ENCODE measurements at regions not wholly inside any gene's neighbourhood (a gene's known extent, or its start where the extent isn't known, plus 50 kb on each side); places are given as distances from the start of the nearest gene placed in this dataset.

DNA sequence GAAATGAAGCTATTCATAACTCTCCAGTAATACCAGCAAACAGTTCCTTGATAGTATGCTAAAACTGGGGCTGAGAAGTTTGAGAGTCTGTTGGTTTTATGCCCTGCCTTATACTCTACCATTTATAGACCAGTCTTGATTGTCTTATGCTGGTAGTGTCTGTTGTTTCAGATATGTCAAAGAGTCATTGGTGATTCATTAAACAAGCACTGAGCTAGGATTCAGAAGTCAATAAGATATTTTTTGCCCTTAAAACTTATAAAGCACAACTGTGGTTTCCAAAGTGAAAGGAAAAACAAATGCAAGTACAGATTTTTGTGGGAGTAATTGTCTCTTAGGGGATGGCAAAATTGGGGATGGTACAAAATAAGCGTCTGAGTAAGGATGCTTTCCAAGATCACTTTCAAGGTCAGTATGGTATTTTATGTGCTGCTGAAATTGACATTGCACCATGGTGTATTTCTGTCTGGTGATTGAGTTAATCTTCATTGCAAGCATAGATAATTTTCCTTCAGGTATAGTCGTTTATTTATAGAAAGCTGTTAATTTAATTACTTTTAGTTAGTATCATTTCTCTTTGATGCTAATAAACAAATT, 289.5 kb upstream of the E2F7 start:
- TF ChIP-seq, protein P1, sequence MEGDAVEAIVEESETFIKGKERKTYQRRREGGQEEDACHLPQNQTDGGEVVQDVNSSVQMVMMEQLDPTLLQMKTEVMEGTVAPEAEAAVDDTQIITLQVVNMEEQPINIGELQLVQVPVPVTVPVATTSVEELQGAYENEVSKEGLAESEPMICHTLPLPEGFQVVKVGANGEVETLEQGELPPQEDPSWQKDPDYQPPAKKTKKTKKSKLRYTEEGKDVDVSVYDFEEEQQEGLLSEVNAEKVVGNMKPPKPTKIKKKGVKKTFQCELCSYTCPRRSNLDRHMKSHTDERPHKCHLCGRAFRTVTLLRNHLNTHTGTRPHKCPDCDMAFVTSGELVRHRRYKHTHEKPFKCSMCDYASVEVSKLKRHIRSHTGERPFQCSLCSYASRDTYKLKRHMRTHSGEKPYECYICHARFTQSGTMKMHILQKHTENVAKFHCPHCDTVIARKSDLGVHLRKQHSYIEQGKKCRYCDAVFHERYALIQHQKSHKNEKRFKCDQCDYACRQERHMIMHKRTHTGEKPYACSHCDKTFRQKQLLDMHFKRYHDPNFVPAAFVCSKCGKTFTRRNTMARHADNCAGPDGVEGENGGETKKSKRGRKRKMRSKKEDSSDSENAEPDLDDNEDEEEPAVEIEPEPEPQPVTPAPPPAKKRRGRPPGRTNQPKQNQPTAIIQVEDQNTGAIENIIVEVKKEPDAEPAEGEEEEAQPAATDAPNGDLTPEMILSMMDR (tag by site-specific recombination; IDR thresholded peaks at IDR 0.05) = no peak
- TF ChIP-seq ATF2 (tag by site-specific recombination; IDR thresholded peaks at IDR 0.05; ENCODE audit: low read depth) (no peak), ZNF175 (tag by site-specific recombination; IDR thresholded peaks at IDR 0.05) (no peak), ZNF10 (tag by site-specific recombination; IDR thresholded peaks at IDR 0.05) (no peak), YY1 (tag by site-specific recombination; IDR thresholded peaks at IDR 0.05) (no peak), GLI4 (tag by site-specific recombination; IDR thresholded peaks at IDR 0.05) (no peak), PRDM10 (tag by site-specific recombination; IDR thresholded peaks at IDR 0.05) (no peak), ZNF211 (tag by site-specific recombination; IDR thresholded peaks at IDR 0.05; ENCODE audit: low read depth) (no peak), KLF9 (tag by site-specific recombination; IDR thresholded peaks at IDR 0.05; ENCODE audit: low read depth) (no peak), ZFP41 (tag by site-specific recombination; IDR thresholded peaks at IDR 0.05; ENCODE audit: borderline replicate concordance) (no peak)
- TF ChIP-seq, protein P2, sequence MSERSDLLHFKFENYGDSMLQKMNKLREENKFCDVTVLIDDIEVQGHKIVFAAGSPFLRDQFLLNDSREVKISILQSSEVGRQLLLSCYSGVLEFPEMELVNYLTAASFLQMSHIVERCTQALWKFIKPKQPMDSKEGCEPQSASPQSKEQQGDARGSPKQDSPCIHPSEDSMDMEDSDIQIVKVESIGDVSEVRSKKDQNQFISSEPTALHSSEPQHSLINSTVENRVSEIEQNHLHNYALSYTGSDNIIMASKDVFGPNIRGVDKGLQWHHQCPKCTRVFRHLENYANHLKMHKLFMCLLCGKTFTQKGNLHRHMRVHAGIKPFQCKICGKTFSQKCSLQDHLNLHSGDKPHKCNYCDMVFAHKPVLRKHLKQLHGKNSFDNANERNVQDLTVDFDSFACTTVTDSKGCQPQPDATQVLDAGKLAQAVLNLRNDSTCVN (tag by site-specific recombination; optimal IDR thresholded peaks at IDR 0.05) = no peak

Measured in HEK293 (cell line).